Endodermal cell (in vitro differentiated cells): ENCODE measurements at regions not wholly inside any gene's neighbourhood (a gene's known extent, or its start where the extent isn't known, plus 50 kb on each side); places are given as distances from the start of the nearest gene placed in this dataset.

Experiments used
- DNase-seq: peaks from one replicate; pipeline ENCODE4 v3.0.0-alpha.2; 2017
- H3K27ac ChIP-seq: 2 replicates; pipeline ENCODE4 v1.5.1; 2013; ENCODE audit warnings: mild to moderate bottlenecking, low read depth, low read length, moderate library complexity
- H3K27me3 ChIP-seq: 2 replicates; pipeline ENCODE4 v1.6.1; 2013; ENCODE audit warnings: mild to moderate bottlenecking, low read length, moderate library complexity; ENCODE audit not compliant: insufficient read depth, control insufficient read depth, poor library complexity, severe bottlenecking
- H3K36me3 ChIP-seq: 2 replicates; pipeline ENCODE4 v1.7.0; 2013; ENCODE audit warnings: mild to moderate bottlenecking, low read length, moderate library complexity; ENCODE audit not compliant: control insufficient read depth, insufficient read depth
- H3K4me1 ChIP-seq: one replicate; pipeline ENCODE4 v1.7.0; 2013; ENCODE audit warnings: low read length; ENCODE audit not compliant: control insufficient read depth, insufficient read depth
- H3K4me3 ChIP-seq: 2 replicates; pipeline ENCODE4 v1.5.1; 2013; ENCODE audit warnings: mild to moderate bottlenecking, low read length, moderate library complexity
- H3K9ac ChIP-seq: 2 replicates; pipeline ENCODE4 v1.6.1; 2013; ENCODE audit warnings: mild to moderate bottlenecking, low read length, moderate library complexity; ENCODE audit not compliant: poor library complexity, severe bottlenecking; ENCODE audit errors: extremely low read depth
- H3K9me3 ChIP-seq: 2 replicates; pipeline ENCODE4 v1.6.1; 2013; ENCODE audit warnings: mild to moderate bottlenecking, low read length, moderate library complexity; ENCODE audit not compliant: control insufficient read depth
- H3K27ac Mint-ChIP-seq: 2 replicates; pipeline ENCODE4 v1.8.0; 2020; ENCODE audit warnings: mixed read lengths
- H3K27me3 Mint-ChIP-seq: 2 replicates; pipeline ENCODE4 v1.8.0; 2021; ENCODE audit warnings: mild to moderate bottlenecking, mixed read lengths; ENCODE audit not compliant: insufficient read depth
- H3K36me3 Mint-ChIP-seq: 2 replicates; pipeline ENCODE4 v1.8.0; 2020; ENCODE audit warnings: low read depth, mixed read lengths
- H3K4me1 Mint-ChIP-seq: 2 replicates; pipeline ENCODE4 v1.8.0; 2020; ENCODE audit warnings: mixed read lengths
- H3K4me3 Mint-ChIP-seq: 2 replicates; pipeline ENCODE4 v1.8.0; 2020; ENCODE audit warnings: mild to moderate bottlenecking, moderate library complexity, mixed read lengths
- H3K9me3 Mint-ChIP-seq: 2 replicates; pipeline ENCODE4 v1.8.0; 2020; ENCODE audit warnings: mild to moderate bottlenecking, mixed read lengths
- CTCF ChIP-seq: fragments of 200-600 bp; sonication (generic); conservative IDR thresholded peaks from 2 replicates; pipeline ENCODE4 v1.5.0; 2021; ENCODE audit warnings: antibody characterized with exemption, mild to moderate bottlenecking
- WGBS, 2 experiments: methylation state at CpG; one replicate each; pipeline versions ENCODE4 v1.1.5 to v1.1.7; 2013; ENCODE audit warnings: missing lambda C conversion rate in 2 of 2, mixed read lengths in 1 of 2; ENCODE audit not compliant: insufficient coverage in 1 of 2, insufficient read length in 1 of 2; 5-methylcytosine and 5-hydroxymethylcytosine counted together

GRCh38 chr20:39669659-39670058 is 707.5 kb downstream of the DHX35 start:
- no peaks in the 10 kb centered on the region for H3K36me3 ChIP-seq
- H3K9me3 Mint-ChIP-seq = no peaks in the 10 kb centered on the region

GRCh38 chr20:39668038-39668437 is 705.9 kb downstream of the DHX35 start:
- Mint-ChIP-seq H3K9me3 (no peaks in the 10 kb centered on the region), H3K4me1 (peaks cover 2% of the 10 kb centered on the region), H3K27me3 (peaks cover 3% of the 10 kb centered on the region), H3K27ac (no peak overlapping the region), H3K4me3 (no peak overlapping the region), H3K36me3 (no peaks in the 10 kb centered on the region)
- H3K27me3 ChIP-seq = no peaks in the 10 kb centered on the region
- no peak overlapping the region for H3K4me3 ChIP-seq
- WGBS, 2 experiments = 59 to 90% methylated on average over 2 to 3 of the region's 3 CpGs
- no peak overlapping the region for H3K27ac ChIP-seq
- DNase-seq = no peak
- no peaks in the 10 kb centered on the region for H3K36me3 ChIP-seq
- no peak overlapping the region for H3K9ac ChIP-seq
- no peaks in the 10 kb centered on the region for H3K4me1 ChIP-seq
- no peak for TF ChIP-seq CTCF
- no peaks in the 10 kb centered on the region for H3K9me3 ChIP-seq

More at GRCh38 chr20:39669659-39670058, 707.5 kb downstream of the DHX35 start:
- peaks cover 2% of the 10 kb centered on the region for H3K4me1 Mint-ChIP-seq
- TF ChIP-seq CTCF = no peak
- H3K27ac ChIP-seq = no peak overlapping the region
- no peak overlapping the region for H3K9ac ChIP-seq
- H3K27me3 ChIP-seq = no peaks in the 10 kb centered on the region
- H3K27me3 Mint-ChIP-seq = no peaks in the 10 kb centered on the region
- H3K36me3 Mint-ChIP-seq = no peaks in the 10 kb centered on the region
- no peak for DNase-seq
- 78 to 87% methylated on average over 2 of the region's 2 CpGs for WGBS, 2 experiments
- no peaks in the 10 kb centered on the region for H3K4me1 ChIP-seq
- H3K9me3 ChIP-seq = no peaks in the 10 kb centered on the region
- H3K4me3 Mint-ChIP-seq = no peak overlapping the region
- H3K27ac Mint-ChIP-seq = no peak overlapping the region
- no peak overlapping the region for H3K4me3 ChIP-seq

- Histone ChIP-seq H3K4me3 (no peak overlapping the region), H3K9ac (no peak overlapping the region), H3K4me1 (no peaks in the 10 kb centered on the region), H3K27ac (no peak overlapping the region), H3K27me3 (no peaks in the 10 kb centered on the region), H3K9me3 (no peaks in the 10 kb centered on the region), H3K36me3 (no peaks in the 10 kb centered on the region)
- Mint-ChIP-seq H3K36me3 (no peaks in the 10 kb centered on the region), H3K27ac (no peak overlapping the region), H3K9me3 (no peaks in the 10 kb centered on the region), H3K27me3 (peaks cover 3% of the 10 kb centered on the region), H3K4me3 (no peak overlapping the region), H3K4me1 (no peaks in the 10 kb centered on the region)
- TF ChIP-seq CTCF = no peak
- WGBS, 2 experiments = 0% methylated on average over 1 of the region's 1 CpG
- no peak for DNase-seq
Measured at GRCh38 chr20:39661833-39662232, 699.7 kb downstream of the DHX35 start.
